CD4-positive, alpha-beta T cell treated with Interferon gamma for 1 hour (primary cell): ENCODE measurements at regions not wholly inside any gene's neighbourhood (a gene's known extent, or its start where the extent isn't known, plus 50 kb on each side); places are given as distances from the start of the nearest gene placed in this dataset.
"Not testable (repeated sequence)": the region's sequence is repeated elsewhere in the genome, so short reads cannot be mapped to it uniquely, and the experiment has no call there.

Experiments
- DNase-seq: peaks from one replicate; pipeline ENCODE4 v3.0.0-alpha.2; 2020

GRCh38 chr19:31023038-31023437 lies 326.2 kb downstream of the TSHZ3 start:
- DNase-seq: no peak

- DNase-seq: no peak
Observed at GRCh38 chr19:31018936-31019335, 330.3 kb downstream of the TSHZ3 start.

GRCh38 chr19:31015778-31016177 lies 333.5 kb downstream of the TSHZ3 start:
- peak; percentile 20 for DNase-seq

- no peak for DNase-seq
Observed at GRCh38 chr19:31014668-31015067, 334.6 kb downstream of the TSHZ3 start.

- DNase-seq: no peak
Observed at GRCh38 chr19:31013384-31014020, 335.7 kb downstream of the TSHZ3 start.

GRCh38 chr19:31002518-31003244 lies 346.6 kb downstream of the TSHZ3 start:
- DNase-seq: no peak

- DNase-seq: no peak
Observed at GRCh38 chr19:31001991-31002390, 347.2 kb downstream of the TSHZ3 start.

- DNase-seq: no peak
Observed at GRCh38 chr19:31000913-31001312, 348.3 kb downstream of the TSHZ3 start.

GRCh38 chr19:30999726-31000125 lies 349.5 kb downstream of the TSHZ3 start:
- DNase-seq: no peak

GRCh38 chr19:30997222-30997621 lies 352.0 kb downstream of the TSHZ3 start:
- no peak for DNase-seq

GRCh38 chr19:30978639-30979038 lies 370.6 kb downstream of the TSHZ3 start:
- no peak for DNase-seq

GRCh38 chr19:30969591-30969990 lies 379.6 kb downstream of the TSHZ3 start:
- no peak for DNase-seq

- no peak for DNase-seq
Observed at GRCh38 chr19:30968841-30969399, 380.3 kb downstream of the TSHZ3 start.

- no peak for DNase-seq
Observed at GRCh38 chr19:30968210-30968609, 381.0 kb downstream of the TSHZ3 start.

- no peak for DNase-seq
Observed at GRCh38 chr19:30966486-30966885, 382.8 kb downstream of the TSHZ3 start.

GRCh38 chr19:30959011-30959410 lies 390.2 kb downstream of the TSHZ3 start:
- DNase-seq: no peak

GRCh38 chr19:30955112-30956104 lies 393.8 kb downstream of the TSHZ3 start:
- no peak for DNase-seq

- not testable (repeated sequence) for DNase-seq
Observed at GRCh38 chr19:30944276-30944932, 404.8 kb downstream of the TSHZ3 start.

GRCh38 chr19:30943101-30943843 lies 406.0 kb downstream of the TSHZ3 start:
- DNase-seq: no peak

GRCh38 chr19:30942636-30943035 lies 406.6 kb downstream of the TSHZ3 start:
- DNase-seq: no peak

GRCh38 chr19:30941591-30941990 lies 407.6 kb downstream of the TSHZ3 start:
- no peak for DNase-seq

- DNase-seq: no peak
Observed at GRCh38 chr19:30936276-30936675, 413.0 kb downstream of the TSHZ3 start.
